Ecto neural progenitor cell (in vitro differentiated cells): ENCODE measurements at regions not wholly inside any gene's neighbourhood (a gene's known extent, or its start where the extent isn't known, plus 50 kb on each side); places are given as distances from the start of the nearest gene placed in this dataset.
"Not testable (repeated sequence)": the region's sequence is repeated elsewhere in the genome, so short reads cannot be mapped to it uniquely, and the experiment has no call there.

Experiments
- DNase-seq: peaks from one replicate; pipeline ENCODE4 v3.0.0-alpha.2; 2018; ENCODE audit warnings: low spot score

DNA sequence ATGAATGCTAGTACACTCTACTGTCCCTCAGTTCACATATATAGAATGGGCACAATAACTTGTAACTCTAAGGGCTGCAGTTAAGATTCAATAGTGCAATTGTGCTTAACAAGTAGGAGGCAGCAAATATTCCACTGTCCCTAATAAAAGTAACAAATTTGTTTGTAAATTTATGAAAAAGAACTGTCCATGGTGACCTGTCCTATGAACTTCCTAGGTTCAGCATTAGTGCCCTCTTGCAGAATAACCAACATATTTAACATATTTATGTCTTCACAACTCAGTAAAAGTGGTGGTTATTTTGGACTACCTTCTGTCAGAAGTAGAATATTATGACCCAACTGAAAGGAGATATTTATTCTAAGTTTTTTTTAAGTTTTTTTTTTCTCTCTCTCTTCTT, 327.8 kb downstream of the CENPW start:
- DNase-seq = no peak

DNA sequence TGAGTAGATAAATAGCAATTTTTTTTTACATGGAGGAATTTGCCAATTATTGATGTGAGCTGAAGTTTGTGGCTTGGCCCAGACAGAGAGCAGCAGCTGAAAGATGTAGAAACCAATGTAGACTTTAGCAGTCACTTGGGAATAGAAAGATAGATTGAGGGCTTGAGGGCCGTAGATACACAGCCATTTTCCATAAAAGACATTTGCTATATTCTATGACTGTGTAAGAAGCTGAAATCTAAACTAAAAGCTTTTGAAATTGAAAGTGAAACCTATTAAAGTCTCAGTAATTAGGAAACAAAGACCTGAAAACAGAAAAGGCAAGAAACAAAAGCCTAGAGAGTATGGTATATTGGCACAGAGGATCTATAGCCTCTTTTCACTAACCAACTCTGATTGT, 332.7 kb downstream of the CENPW start:
- no peak for DNase-seq

GRCh38 chr6:126673749-126674148, 333.8 kb downstream of the CENPW start:
- DNase-seq = not testable (repeated sequence)

DNA sequence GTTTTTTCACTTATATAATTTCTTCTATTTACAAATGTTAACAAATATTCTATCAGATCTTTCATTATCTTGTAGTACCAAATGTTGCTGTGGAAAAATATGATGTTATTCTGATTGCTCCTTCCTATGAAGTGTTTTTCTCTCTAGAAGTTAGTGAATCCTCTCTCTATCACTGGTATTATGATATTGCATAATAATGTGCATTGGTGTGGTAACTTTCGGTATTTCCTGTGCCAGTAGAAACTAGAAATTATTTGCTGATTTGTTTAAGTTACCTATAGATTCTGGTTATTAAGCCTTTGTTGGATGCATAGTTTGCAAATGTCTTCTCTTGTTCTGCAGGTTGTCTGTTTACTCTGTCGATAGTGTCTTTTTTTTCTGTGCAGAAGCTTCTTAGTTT, 342.5 kb downstream of the CENPW start:
- no peak for DNase-seq

GRCh38 chr6:126685182-126685581, 345.3 kb downstream of the CENPW start:
- DNase-seq = no peak

DNA sequence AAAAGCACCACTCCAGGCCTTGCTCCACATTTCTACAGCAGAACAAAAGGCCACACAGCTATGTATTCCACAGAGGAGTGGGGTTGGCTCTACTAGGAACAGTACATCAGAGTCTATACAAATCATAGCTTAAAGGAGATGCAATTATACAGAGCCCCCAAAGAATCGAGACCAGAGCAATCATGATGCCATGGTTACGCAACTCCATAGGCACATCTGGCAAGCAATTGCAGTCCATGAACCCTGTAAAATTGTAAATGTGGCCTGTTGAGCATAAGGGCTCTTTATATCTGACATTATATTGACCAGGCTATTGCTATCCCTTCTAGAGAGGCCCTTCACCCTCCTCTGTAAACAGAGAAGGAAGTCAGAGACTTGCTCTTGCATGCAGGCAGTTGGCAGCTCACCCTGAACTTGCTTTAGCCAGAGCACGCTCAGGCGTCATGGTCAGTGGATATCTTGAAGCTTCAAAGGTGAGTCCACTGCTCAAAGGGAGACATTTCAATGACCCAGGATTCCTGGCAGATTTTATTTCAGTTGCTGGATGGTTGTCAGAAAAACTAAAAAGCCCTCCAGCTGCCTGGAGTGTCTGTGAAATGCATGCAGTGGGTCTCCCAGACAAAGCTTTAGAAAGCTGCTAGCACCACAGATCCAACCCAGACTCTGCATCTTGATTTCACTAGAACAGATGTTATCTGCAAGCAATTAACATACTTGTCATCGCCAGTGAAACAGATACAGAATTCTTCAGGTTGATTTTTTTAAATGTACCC, 357.2 kb downstream of the CENPW start:
- no peak for DNase-seq

GRCh38 chr6:126698732-126699240, 358.9 kb downstream of the CENPW start:
- no peak for DNase-seq

DNA sequence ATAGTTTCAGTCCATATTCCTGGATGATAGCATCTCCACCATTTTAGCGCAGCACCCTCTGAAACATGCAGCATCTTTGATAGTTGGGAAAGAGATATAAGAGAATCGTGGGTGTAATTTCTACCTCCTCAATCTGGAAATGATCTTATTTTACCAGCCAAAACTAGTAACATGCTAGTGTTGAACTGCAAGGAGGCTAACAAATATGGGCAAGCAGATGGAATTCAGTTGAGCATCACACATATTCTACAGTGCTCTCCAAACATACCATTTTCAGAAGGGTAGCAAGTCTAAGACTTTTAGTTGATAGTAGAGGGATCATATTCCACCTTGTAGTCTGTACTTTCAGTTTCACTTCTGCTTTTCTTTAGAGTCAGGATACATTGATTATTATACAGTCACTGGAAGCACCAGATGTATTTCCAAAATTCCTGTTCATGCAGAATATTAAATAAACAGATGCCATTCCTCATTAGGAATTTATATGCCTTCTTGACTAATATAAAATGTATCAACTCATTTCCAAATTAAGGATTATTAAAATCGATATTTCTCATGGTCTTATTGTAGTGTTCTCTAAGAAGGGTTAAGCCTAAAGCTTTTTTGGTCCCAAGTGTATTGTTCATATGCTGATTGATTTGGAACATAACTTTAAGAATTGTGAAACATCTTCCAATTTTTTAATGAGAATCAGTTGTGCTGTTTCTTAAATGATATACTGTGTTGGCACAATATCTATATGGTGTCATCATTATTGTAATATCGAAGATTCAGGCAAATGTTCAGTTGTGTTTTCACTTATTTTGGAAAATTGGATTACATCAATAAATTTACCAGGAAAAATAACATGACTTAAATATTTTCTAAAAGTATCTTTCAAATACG, 362.0 kb downstream of the CENPW start:
- DNase-seq = no peak

GRCh38 chr6:126716032-126716431, 376.1 kb downstream of the CENPW start:
- no peak for DNase-seq

DNA sequence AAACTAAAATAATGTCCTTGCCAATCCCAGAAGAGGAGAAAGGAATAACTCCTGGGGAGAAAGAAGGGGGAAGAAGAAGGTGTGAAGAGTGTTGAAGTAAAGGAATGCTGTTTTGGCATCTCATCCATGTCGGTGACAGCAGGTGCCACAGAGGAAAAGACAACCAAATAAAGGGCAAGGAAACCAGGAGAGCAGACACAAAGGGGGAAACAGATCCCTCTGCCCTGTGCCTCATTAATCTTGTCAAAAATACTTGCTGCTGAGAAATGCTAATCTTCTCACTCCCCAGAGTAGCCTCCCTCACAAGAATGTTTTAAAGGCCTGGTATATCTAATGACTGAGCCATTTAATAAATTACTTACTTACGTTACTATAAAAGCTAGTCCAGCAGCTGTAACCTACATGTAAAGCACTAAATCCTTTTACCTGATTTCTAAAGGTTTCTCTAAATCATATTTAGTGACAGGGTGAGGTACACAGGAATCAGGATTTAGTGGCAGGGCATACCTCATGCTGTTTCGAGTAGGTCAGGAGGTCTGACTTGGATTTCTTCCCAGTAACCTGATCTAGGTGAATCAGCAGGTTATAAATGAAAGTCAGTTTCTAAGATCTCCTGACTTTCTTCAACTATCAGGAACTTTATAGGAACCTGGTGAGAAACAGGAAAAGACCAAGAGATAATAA, 377.1 kb downstream of the CENPW start:
- no peak for DNase-seq

- DNase-seq = no peak
These were observed 378.8 kb downstream of the CENPW start for GRCh38 chr6:126718600-126719327.

GRCh38 chr6:126720304-126720703, 380.4 kb downstream of the CENPW start:
- DNase-seq = no peak

DNA sequence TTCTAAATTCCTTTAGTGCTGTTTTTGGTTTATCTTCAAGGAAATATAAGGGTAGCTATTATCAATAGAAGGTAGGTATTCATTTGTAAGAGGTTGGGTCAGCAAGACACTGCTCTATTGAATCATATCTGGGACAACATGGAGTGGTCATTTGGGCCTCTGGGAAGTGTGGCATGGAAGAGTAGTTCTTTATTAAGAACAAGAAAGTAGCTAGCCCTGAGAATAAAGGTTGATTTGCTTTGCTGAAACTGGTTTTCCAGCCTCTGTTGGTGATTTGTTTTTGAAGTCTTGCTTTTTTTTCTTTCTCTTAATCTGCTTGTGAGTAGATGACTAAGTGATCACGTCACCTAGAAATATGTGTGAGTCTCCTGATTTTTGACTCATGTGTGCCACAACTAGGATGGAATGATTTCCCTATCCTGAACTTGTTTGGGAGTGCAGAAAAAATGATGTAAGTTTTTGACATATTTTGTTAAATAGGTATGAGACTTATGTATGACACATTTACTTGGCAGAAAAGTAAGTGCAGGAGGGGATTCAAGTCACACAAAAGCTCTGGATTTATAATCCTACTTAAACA, 381.8 kb downstream of the CENPW start:
- no peak for DNase-seq

DNA sequence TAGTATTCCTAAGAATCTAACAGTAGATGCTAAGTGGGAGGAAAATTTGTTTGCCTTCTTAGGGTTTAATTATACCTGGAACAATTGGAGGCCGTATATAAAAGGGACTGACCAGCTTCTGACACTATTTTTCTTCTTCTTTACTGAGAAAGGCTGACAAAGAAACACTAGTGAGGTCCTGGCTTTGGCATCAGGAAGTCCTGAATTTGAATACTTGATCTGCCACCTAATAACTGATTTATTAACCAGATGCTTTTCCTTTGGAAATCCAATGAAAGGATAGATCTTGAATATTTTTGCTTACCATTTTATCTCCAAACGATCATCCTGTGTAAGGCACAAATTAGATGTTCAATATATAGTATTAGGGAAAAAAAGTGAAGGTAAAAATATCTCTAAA, 382.5 kb downstream of the CENPW start:
- no peak for DNase-seq

GRCh38 chr6:126723541-126724170, 383.7 kb downstream of the CENPW start:
- no peak for DNase-seq

GRCh38 chr6:126724821-126725220, 384.9 kb downstream of the CENPW start:
- DNase-seq = no peak

DNA sequence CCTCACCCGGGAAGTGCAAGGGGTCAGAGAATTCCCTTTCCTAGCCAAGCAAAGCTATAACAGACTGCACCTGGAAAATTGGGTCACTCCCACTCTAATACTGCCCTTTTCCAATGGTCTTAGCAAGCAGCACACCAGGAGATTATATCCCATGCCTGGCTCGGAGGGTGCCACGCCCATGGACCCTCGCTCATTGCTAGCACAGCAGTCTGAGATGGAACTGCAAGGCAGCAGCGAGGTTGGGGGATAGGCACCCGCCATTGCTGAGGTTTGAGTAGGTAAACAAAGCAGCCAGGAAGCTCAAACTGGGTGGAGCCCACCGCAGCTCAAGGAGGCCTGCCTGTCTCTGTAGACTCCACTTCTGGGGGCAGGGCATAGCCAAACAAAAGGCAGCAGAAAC, 386.5 kb downstream of the CENPW start:
- not testable (repeated sequence) for DNase-seq

GRCh38 chr6:126738146-126738545, 380.3 kb upstream of the RSPO3 start:
- DNase-seq = no peak

- no peak for DNase-seq
These were observed 379.8 kb upstream of the RSPO3 start for GRCh38 chr6:126738641-126739040.

- DNase-seq = no peak
These were observed 375.4 kb upstream of the RSPO3 start for GRCh38 chr6:126743076-126743475.
